ENCODE measurements at regions not wholly inside any gene's neighbourhood (a gene's known extent, or its start where the extent isn't known, plus 50 kb on each side); places are given as distances from the start of the nearest gene placed in this dataset.

- TF ChIP-seq CTCF (IDR thresholded peaks at IDR 0.05), result no peak
- DNase-seq, result peak in 7 of 14 experiments; percentile 4 to 49 (median 27)
- Mint-ChIP-seq H3K27me3 (peaks cover 4% of the 10 kb centered on the region), H3K4me1 (ENCODE audit: low read depth) (peaks cover 28% of the 10 kb centered on the region), H3K4me3 (peak overlapping the region; percentile 82), H3K36me3 (ENCODE audit: low read depth) (no peaks in the 10 kb centered on the region), H3K9me3 (no peaks in the 10 kb centered on the region), H3K27ac (peak overlapping the region; percentile 93)
- POLR2A ChIA-PET, result interaction anchor here (0.7 to 1.2 kb wide), 2 partner anchors 15 to 59 kb away, joined by 3 read pairs; no protein-coding TSS in a partner anchor
- H3K27me3 ChIP-seq (ENCODE audit: control insufficient read depth in 1 of 2, insufficient read depth in 2 of 2, low read length in 2 of 2), result no peaks in the 10 kb centered on the region
- peaks cover 23% of the 10 kb centered on the region for H3K4me1 ChIP-seq (ENCODE audit: insufficient read depth, low read length)
- H3K36me3 ChIP-seq (ENCODE audit: insufficient read depth, low read length), result no peaks in the 10 kb centered on the region
- no peaks in the 10 kb centered on the region for H3K9me3 ChIP-seq (ENCODE audit: control insufficient read depth in 1 of 2, insufficient read depth in 1 of 2, low read length in 2 of 2)
- intact Hi-C loops (cut with DNase I, micrococcal nuclease), result loop anchor here in 1 of 2 experiments (10.0 kb wide), 1 partner anchor 717 kb away; no protein-coding TSS in a partner anchor
- CTCF ChIA-PET, result no interaction called here
- H3K4me3 ChIP-seq (ENCODE audit: low read length), result peak overlapping the region; percentile 24
- peak; percentile 68 for ATAC-seq (ENCODE audit: poor library complexity)
- peak overlapping the region in 1 of 2 donors; percentile 11 for H3K27ac ChIP-seq (ENCODE audit: low read depth in 1 of 2, low read length in 2 of 2)
These were observed 184.7 kb upstream of the PREP start for GRCh38 chr6:105587349-105588122.

- no peaks in the 10 kb centered on the region for H3K9me3 Mint-ChIP-seq
- no peaks in the 10 kb centered on the region for H3K9me3 ChIP-seq (ENCODE audit: control insufficient read depth in 1 of 2, insufficient read depth in 1 of 2, low read length in 2 of 2)
- ATAC-seq (ENCODE audit: poor library complexity) (no peak), DNase-seq (no peak)
- peaks cover 17% of the 10 kb centered on the region for H3K27me3 Mint-ChIP-seq
- H3K4me1 ChIP-seq (ENCODE audit: insufficient read depth, low read length), result no peaks in the 10 kb centered on the region
- POLR2A ChIA-PET, result no interaction called here
- CTCF ChIA-PET, result no interaction called here
- no peak overlapping the region for H3K4me3 Mint-ChIP-seq
- TF ChIP-seq CTCF (IDR thresholded peaks at IDR 0.05), result no peak
- H3K4me1 Mint-ChIP-seq (ENCODE audit: low read depth), result no peaks in the 10 kb centered on the region
- H3K36me3 Mint-ChIP-seq (ENCODE audit: low read depth), result no peaks in the 10 kb centered on the region
- no peaks in the 10 kb centered on the region for H3K36me3 ChIP-seq (ENCODE audit: insufficient read depth, low read length)
- H3K4me3 ChIP-seq (ENCODE audit: low read length), result no peak overlapping the region
- H3K27ac ChIP-seq (ENCODE audit: low read depth in 1 of 2, low read length in 2 of 2), result no peak overlapping the region
- H3K27me3 ChIP-seq (ENCODE audit: control insufficient read depth in 1 of 2, insufficient read depth in 2 of 2, low read length in 2 of 2), result no peaks in the 10 kb centered on the region
- intact Hi-C loops (cut with DNase I, micrococcal nuclease), result no loop called here
- no peak overlapping the region for H3K27ac Mint-ChIP-seq
These were observed 175.4 kb upstream of the PREP start for GRCh38 chr6:105578179-105578707.

GRCh38 chr6:105573556-105573955 is 170.7 kb upstream of the PREP start:
- Mint-ChIP-seq H3K27ac (no peak overlapping the region), H3K4me1 (ENCODE audit: low read depth) (no peaks in the 10 kb centered on the region), H3K4me3 (no peak overlapping the region), H3K9me3 (no peaks in the 10 kb centered on the region), H3K27me3 (peaks cover 20% of the 10 kb centered on the region), H3K36me3 (ENCODE audit: low read depth) (no peaks in the 10 kb centered on the region)
- no peaks in the 10 kb centered on the region for H3K36me3 ChIP-seq (ENCODE audit: insufficient read depth, low read length)
- H3K9me3 ChIP-seq (ENCODE audit: control insufficient read depth in 1 of 2, insufficient read depth in 1 of 2, low read length in 2 of 2), result no peaks in the 10 kb centered on the region
- no peaks in the 10 kb centered on the region for H3K27me3 ChIP-seq (ENCODE audit: control insufficient read depth in 1 of 2, insufficient read depth in 2 of 2, low read length in 2 of 2)
- DNase-seq, result no peak
- POLR2A ChIA-PET, result no interaction called here
- no peaks in the 10 kb centered on the region for H3K4me1 ChIP-seq (ENCODE audit: insufficient read depth, low read length)
- CTCF ChIA-PET, result interaction anchor here (1.7 kb wide), 1 partner anchor 10 kb away, joined by 5 read pairs; no protein-coding TSS in a partner anchor
- H3K4me3 ChIP-seq (ENCODE audit: low read length), result no peak overlapping the region
- intact Hi-C loops (cut with DNase I, micrococcal nuclease), result no loop called here
- ATAC-seq (ENCODE audit: poor library complexity), result no peak
- H3K27ac ChIP-seq (ENCODE audit: low read depth in 1 of 2, low read length in 2 of 2), result no peak overlapping the region
- TF ChIP-seq CTCF (IDR thresholded peaks at IDR 0.05), result no peak
